ENCODE measurements at regions not wholly inside any gene's neighbourhood (a gene's known extent, or its start where the extent isn't known, plus 50 kb on each side); places are given as distances from the start of the nearest gene placed in this dataset.
"Not testable (repeated sequence)": the region's sequence is repeated elsewhere in the genome, so short reads cannot be mapped to it uniquely, and the experiment has no call there.

DNA sequence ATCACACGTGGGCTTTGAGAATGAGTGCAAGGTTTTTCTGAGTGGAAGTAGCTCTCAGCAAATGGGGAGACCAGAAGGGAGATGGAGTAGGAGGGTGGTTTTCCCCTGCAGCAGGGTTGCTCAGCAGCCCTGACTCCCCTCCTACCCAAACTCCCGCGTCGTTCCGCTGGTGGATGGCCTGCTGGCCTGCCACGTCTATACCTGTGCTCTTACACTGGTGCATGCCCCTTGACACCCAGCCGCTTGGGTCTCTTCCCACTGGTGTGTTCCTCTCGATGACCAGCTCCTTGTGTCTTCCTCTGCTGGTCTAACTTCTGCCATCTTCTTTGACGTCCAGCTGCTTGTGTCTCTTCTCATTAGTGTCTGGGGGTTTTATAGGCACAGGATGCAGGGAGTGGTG, 1797.9 kb downstream of the NCAM2 start:
- H3K9me3 ChIP-seq, result no peaks in the 10 kb centered on the region
- intact Hi-C loops (cut with DNase I; ENCODE audit: low total_unique reads), result no loop called here
- TF ChIP-seq, protein P1, sequence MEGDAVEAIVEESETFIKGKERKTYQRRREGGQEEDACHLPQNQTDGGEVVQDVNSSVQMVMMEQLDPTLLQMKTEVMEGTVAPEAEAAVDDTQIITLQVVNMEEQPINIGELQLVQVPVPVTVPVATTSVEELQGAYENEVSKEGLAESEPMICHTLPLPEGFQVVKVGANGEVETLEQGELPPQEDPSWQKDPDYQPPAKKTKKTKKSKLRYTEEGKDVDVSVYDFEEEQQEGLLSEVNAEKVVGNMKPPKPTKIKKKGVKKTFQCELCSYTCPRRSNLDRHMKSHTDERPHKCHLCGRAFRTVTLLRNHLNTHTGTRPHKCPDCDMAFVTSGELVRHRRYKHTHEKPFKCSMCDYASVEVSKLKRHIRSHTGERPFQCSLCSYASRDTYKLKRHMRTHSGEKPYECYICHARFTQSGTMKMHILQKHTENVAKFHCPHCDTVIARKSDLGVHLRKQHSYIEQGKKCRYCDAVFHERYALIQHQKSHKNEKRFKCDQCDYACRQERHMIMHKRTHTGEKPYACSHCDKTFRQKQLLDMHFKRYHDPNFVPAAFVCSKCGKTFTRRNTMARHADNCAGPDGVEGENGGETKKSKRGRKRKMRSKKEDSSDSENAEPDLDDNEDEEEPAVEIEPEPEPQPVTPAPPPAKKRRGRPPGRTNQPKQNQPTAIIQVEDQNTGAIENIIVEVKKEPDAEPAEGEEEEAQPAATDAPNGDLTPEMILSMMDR (IDR thresholded peaks at IDR 0.05), result no peak
- TF ChIP-seq POLR2A (IDR thresholded peaks at IDR 0.05), result no peak

DNA sequence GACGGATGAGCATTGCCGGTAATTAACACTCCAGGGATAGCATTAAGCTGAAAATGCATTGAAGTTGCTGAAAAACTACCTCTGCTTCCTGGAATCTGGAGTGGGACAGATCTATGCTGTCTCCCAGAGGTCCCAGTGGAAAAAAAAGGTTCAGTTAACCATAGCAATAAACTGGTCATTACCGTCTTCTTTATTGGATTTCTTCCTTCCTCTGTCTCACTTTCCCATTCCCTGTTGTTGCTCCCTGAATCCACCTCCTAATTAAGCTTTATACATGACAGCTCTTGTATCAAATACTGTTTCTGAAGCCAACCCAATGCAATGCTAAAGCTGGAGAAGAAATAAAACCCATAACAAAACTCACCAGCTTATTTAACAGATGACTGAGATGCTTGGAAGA, 1805.9 kb downstream of the NCAM2 start:
- intact Hi-C loops (cut with DNase I; ENCODE audit: low total_unique reads), result no loop called here
- Histone ChIP-seq H3K27ac (no peak overlapping the region), H3K36me3 (no peaks in the 10 kb centered on the region), H3K4me3 (no peak overlapping the region), H3K27me3 (no peaks in the 10 kb centered on the region), H3K4me1 (no peaks in the 10 kb centered on the region), H3K9me3 (no peaks in the 10 kb centered on the region)
- TF ChIP-seq POLR2A (IDR thresholded peaks at IDR 0.05), result no peak
- no peak for DNase-seq

More for the DNA sequence above, 1797.9 kb downstream of the NCAM2 start:
- no peaks in the 10 kb centered on the region for H3K27me3 ChIP-seq
- no peaks in the 10 kb centered on the region for H3K4me1 ChIP-seq
- DNase-seq, result no peak
- H3K36me3 ChIP-seq, result no peaks in the 10 kb centered on the region
- H3K27ac ChIP-seq, result no peak overlapping the region
- H3K4me3 ChIP-seq, result no peak overlapping the region

DNA sequence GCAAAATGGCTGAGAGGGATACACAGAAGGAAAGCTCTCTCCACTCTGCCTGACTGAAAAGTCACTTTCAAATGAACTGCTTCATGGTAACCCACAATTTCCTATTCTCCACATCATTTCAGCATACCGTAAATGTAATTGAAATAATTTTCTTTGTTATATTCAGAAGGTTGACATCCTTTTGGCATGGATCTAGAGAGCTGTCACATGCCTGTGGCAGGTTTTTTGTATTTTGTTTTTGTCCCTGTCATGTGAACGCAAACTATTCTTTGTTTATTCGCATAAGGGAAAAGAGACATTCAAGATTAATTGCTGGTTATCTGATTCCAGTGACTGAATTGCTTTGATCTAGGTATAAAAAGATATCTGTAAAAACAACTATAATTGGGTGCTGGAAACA, 1808.1 kb downstream of the NCAM2 start:
- Histone ChIP-seq H3K4me1 (no peaks in the 10 kb centered on the region), H3K9me3 (no peaks in the 10 kb centered on the region), H3K27me3 (no peaks in the 10 kb centered on the region), H3K36me3 (no peaks in the 10 kb centered on the region), H3K27ac (no peak overlapping the region), H3K4me3 (no peak overlapping the region)
- no peak for DNase-seq
- intact Hi-C loops (cut with DNase I; ENCODE audit: low total_unique reads), result no loop called here
- no peak for TF ChIP-seq POLR2A (IDR thresholded peaks at IDR 0.05)
- TF ChIP-seq, protein P1 (IDR thresholded peaks at IDR 0.05), result no peak

DNA sequence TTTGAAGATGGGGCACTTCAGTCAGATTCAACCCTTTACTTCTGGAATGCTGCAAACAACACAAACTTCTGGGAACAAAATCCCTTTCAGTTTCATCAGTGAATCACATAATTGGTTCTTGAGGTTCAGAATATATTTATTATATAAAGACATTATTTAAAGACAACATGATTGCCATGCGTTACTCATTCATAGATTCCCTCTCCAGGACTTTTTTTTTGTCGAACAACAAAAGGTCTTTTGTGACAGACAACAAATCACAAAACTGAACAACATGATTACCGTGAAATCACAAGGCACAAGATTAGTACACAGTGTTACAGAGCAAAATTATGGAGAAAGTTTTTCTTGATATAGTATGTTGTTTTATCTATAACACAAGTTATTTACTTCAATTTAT, 1815.0 kb downstream of the NCAM2 start:
- Histone ChIP-seq H3K9me3 (no peaks in the 10 kb centered on the region), H3K27ac (no peak overlapping the region), H3K4me1 (no peaks in the 10 kb centered on the region), H3K4me3 (no peak overlapping the region), H3K36me3 (no peaks in the 10 kb centered on the region), H3K27me3 (no peaks in the 10 kb centered on the region)
- DNase-seq, result no peak
- TF ChIP-seq POLR2A (IDR thresholded peaks at IDR 0.05), result no peak
- TF ChIP-seq, protein P1 (IDR thresholded peaks at IDR 0.05), result no peak
- intact Hi-C loops (cut with DNase I; ENCODE audit: low total_unique reads), result no loop called here

DNA sequence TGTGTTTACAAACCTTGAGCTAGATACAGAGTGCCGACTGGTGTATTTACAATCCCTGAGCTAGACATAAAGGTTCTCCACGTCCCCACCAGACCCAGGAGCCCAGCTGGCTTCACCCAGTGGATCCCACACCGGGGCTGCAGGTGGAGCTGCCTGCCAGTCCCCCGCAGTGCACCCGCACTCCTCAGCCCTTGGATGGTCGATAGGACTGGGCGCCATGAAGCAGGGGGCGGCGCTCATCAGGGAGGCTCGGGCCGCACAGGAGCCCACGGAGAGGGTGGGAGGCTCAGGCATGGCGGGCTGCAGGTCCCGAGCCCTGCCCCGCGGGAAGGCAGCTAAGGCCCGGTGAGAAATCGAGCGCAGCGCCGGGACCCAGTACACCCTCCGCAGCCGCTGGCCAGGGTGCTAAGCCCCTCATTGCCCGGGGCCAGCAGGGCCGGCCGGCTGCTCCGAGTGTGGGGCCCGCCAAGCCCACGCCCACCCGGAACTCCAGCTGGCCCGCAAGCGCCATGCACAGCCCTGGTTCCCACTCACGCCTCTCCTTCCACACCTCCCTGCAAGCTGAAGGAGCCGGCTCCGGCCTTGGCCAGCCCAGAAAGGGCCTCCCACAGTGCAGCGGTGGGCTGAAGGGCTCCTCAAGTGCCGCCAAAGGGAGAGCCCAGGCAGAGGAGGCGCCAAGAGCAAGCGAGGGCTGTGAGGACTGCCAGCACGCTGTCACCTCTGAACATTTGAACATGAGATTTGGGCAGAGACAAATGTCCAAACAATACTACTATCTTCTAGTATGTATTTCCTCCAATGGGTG, 1820.7 kb downstream of the NCAM2 start:
- H3K27me3 ChIP-seq; H3K4me1 ChIP-seq; intact Hi-C loops (cut with DNase I; ENCODE audit: low total_unique reads); H3K9me3 ChIP-seq; H3K27ac ChIP-seq; H3K4me3 ChIP-seq; DNase-seq; H3K36me3 ChIP-seq: not testable (repeated sequence)

DNA sequence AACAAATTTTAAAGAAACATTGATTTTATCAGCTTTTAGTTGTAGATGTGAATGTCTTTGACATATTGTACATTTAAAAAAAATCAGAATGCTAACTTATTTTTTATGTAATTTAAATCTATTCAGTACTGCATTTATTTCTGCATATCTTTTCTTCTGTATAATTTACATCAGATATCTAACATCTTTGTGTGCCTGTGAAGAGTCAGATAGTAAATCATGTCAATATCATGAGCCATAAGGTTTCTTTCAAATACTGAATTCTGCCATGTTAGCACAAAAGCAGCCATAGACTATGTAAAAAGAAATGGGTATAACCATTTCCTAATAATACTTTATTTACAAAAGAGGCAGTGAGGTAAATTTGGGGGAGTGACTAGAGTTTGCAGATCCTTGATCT, 1829.2 kb downstream of the NCAM2 start:
- H3K27me3 ChIP-seq, result no peaks in the 10 kb centered on the region
- no peak for DNase-seq
- TF ChIP-seq POLR2A (IDR thresholded peaks at IDR 0.05), result no peak
- TF ChIP-seq, protein P1 (IDR thresholded peaks at IDR 0.05), result no peak
- no peaks in the 10 kb centered on the region for H3K4me1 ChIP-seq
- no peaks in the 10 kb centered on the region for H3K9me3 ChIP-seq
- no peak overlapping the region for H3K27ac ChIP-seq
- intact Hi-C loops (cut with DNase I; ENCODE audit: low total_unique reads), result no loop called here
- no peaks in the 10 kb centered on the region for H3K36me3 ChIP-seq
- H3K4me3 ChIP-seq, result no peak overlapping the region

All from uterus (tissue), 3 donors.